ENCODE measurements at regions not wholly inside any gene's neighbourhood (a gene's known extent, or its start where the extent isn't known, plus 50 kb on each side); places are given as distances from the start of the nearest gene placed in this dataset.

DNA sequence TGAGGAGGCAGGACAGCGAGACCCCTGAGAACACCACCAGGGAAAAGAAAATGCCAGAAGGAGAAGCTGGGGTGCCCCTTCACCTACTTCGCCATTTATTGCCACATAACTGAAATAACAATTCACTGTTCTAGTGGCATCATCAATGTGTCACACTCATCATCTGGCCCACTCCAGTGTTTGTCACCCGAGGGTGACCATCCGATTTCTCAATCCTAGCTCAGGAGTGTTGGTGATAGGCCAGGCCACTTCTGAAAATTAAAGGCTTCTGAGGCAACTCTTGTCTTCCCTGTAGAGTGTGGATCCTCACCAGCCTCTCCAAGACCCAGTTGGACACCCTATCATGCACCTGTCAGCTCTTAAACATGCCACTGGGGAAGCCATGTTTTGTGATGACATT is 62.9 kb upstream of the BZW1 start:
- ChIA-PET POLR2A (interaction anchor here (0.5 kb wide), 1 partner anchor 41 kb away, joined by 3 read pairs; no protein-coding TSS in a partner anchor), CTCF (interaction anchor here (1.9 kb wide), 1 partner anchor 13 kb away, joined by 7 read pairs; no protein-coding TSS in a partner anchor)
- DNase-seq (ENCODE audit: low spot score): no peak
- Mint-ChIP-seq H3K27me3 (ENCODE audit: low read depth) (no peaks in the 10 kb centered on the region), H3K4me3 (no peak overlapping the region), H3K4me1 (no peaks in the 10 kb centered on the region), H3K9me3 (no peaks in the 10 kb centered on the region), H3K27ac (no peak overlapping the region), H3K36me3 (no peaks in the 10 kb centered on the region)
- ATAC-seq: no peak
- TF ChIP-seq, protein P1, sequence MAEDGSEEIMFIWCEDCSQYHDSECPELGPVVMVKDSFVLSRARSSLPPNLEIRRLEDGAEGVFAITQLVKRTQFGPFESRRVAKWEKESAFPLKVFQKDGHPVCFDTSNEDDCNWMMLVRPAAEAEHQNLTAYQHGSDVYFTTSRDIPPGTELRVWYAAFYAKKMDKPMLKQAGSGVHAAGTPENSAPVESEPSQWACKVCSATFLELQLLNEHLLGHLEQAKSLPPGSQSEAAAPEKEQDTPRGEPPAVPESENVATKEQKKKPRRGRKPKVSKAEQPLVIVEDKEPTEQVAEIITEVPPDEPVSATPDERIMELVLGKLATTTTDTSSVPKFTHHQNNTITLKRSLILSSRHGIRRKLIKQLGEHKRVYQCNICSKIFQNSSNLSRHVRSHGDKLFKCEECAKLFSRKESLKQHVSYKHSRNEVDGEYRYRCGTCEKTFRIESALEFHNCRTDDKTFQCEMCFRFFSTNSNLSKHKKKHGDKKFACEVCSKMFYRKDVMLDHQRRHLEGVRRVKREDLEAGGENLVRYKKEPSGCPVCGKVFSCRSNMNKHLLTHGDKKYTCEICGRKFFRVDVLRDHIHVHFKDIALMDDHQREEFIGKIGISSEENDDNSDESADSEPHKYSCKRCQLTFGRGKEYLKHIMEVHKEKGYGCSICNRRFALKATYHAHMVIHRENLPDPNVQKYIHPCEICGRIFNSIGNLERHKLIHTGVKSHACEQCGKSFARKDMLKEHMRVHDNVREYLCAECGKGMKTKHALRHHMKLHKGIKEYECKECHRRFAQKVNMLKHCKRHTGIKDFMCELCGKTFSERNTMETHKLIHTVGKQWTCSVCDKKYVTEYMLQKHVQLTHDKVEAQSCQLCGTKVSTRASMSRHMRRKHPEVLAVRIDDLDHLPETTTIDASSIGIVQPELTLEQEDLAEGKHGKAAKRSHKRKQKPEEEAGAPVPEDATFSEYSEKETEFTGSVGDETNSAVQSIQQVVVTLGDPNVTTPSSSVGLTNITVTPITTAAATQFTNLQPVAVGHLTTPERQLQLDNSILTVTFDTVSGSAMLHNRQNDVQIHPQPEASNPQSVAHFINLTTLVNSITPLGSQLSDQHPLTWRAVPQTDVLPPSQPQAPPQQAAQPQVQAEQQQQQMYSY (CRISPR knock-in tag; IDR thresholded peaks at IDR 0.05): no peak
- TF ChIP-seq ZNF671 (CRISPR knock-in tag; IDR thresholded peaks at IDR 0.05) (no peak), ZNF396 (CRISPR knock-in tag; IDR thresholded peaks at IDR 0.05; ENCODE audit: borderline replicate concordance) (no peak), SMAD4 (CRISPR knock-in tag; IDR thresholded peaks at IDR 0.05) (no peak), FOXP1 (CRISPR knock-in tag; IDR thresholded peaks at IDR 0.05; ENCODE audit: borderline replicate concordance) (no peak), FOXJ3 (CRISPR knock-in tag; IDR thresholded peaks at IDR 0.05; ENCODE audit: borderline replicate concordance) (no peak), RORB (CRISPR knock-in tag; IDR thresholded peaks at IDR 0.05) (no peak)
- TF ChIP-seq, protein P2, sequence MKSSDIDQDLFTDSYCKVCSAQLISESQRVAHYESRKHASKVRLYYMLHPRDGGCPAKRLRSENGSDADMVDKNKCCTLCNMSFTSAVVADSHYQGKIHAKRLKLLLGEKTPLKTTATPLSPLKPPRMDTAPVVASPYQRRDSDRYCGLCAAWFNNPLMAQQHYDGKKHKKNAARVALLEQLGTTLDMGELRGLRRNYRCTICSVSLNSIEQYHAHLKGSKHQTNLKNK (CRISPR knock-in tag; IDR thresholded peaks at IDR 0.05): no peak
- TF ChIP-seq, protein P3, sequence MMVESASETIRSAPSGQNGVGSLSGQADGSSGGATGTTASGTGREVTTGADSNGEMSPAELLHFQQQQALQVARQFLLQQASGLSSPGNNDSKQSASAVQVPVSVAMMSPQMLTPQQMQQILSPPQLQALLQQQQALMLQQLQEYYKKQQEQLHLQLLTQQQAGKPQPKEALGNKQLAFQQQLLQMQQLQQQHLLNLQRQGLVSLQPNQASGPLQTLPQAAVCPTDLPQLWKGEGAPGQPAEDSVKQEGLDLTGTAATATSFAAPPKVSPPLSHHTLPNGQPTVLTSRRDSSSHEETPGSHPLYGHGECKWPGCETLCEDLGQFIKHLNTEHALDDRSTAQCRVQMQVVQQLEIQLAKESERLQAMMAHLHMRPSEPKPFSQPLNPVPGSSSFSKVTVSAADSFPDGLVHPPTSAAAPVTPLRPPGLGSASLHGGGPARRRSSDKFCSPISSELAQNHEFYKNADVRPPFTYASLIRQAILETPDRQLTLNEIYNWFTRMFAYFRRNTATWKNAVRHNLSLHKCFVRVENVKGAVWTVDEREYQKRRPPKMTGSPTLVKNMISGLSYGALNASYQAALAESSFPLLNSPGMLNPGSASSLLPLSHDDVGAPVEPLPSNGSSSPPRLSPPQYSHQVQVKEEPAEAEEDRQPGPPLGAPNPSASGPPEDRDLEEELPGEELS (CRISPR knock-in tag; IDR thresholded peaks at IDR 0.05): no peak
- TF ChIP-seq, protein P4, sequence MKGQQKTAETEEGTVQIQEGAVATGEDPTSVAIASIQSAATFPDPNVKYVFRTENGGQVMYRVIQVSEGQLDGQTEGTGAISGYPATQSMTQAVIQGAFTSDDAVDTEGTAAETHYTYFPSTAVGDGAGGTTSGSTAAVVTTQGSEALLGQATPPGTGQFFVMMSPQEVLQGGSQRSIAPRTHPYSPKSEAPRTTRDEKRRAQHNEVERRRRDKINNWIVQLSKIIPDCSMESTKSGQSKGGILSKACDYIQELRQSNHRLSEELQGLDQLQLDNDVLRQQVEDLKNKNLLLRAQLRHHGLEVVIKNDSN (CRISPR knock-in tag; IDR thresholded peaks at IDR 0.05): no peak

DNA sequence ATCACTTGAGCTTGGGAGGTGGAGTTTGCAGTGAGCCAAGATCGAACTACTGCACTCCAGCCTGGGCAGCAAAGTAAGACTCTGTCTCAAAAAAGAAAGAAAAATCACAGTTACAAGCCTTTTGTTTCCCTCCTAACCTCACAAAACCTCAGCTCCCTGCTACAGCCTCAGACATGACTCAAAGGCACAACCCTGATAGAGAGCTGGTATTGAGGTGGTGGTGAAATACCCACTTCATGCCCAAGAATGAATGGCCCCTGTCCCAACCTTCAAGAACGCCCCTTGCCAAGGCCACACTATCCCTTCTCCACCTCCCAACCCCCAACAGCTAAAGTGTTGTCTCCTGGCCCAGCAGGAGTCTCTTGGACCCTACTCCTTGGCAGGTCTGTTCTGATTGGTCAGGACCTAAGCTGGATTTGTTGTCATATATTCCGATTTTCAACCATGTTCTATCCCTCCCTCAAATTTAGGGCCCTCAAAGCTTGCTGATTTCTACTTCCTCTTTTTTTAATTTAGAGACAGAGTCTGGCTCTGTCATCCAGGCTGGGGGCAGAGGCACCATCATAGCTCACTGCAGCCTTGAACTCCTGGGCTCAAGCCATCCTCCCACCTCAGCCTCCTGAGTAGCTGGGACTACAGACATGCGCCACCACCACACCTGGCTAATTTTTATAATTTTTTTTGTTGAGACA is 61.9 kb upstream of the BZW1 start:
- no peaks in the 10 kb centered on the region for H3K27me3 Mint-ChIP-seq (ENCODE audit: low read depth)
- no peak for TF ChIP-seq ATF1 (CRISPR knock-in tag; IDR thresholded peaks at IDR 0.05)
- no peak for TF ChIP-seq TP53 (CRISPR knock-in tag; IDR thresholded peaks at IDR 0.05)
- TF ChIP-seq, protein P5, sequence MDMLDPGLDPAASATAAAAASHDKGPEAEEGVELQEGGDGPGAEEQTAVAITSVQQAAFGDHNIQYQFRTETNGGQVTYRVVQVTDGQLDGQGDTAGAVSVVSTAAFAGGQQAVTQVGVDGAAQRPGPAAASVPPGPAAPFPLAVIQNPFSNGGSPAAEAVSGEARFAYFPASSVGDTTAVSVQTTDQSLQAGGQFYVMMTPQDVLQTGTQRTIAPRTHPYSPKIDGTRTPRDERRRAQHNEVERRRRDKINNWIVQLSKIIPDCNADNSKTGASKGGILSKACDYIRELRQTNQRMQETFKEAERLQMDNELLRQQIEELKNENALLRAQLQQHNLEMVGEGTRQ (CRISPR knock-in tag; IDR thresholded peaks at IDR 0.05): no peak
- no peak for TF ChIP-seq NFATC4 (CRISPR knock-in tag; IDR thresholded peaks at IDR 0.05)
- TF ChIP-seq, protein P3 (CRISPR knock-in tag; IDR thresholded peaks at IDR 0.05): no peak
- no peak for TF ChIP-seq KAT7 (CRISPR knock-in tag; IDR thresholded peaks at IDR 0.05; ENCODE audit: borderline replicate concordance)
- no peak for TF ChIP-seq JUN (CRISPR knock-in tag; IDR thresholded peaks at IDR 0.05)
- TF ChIP-seq, protein P6, sequence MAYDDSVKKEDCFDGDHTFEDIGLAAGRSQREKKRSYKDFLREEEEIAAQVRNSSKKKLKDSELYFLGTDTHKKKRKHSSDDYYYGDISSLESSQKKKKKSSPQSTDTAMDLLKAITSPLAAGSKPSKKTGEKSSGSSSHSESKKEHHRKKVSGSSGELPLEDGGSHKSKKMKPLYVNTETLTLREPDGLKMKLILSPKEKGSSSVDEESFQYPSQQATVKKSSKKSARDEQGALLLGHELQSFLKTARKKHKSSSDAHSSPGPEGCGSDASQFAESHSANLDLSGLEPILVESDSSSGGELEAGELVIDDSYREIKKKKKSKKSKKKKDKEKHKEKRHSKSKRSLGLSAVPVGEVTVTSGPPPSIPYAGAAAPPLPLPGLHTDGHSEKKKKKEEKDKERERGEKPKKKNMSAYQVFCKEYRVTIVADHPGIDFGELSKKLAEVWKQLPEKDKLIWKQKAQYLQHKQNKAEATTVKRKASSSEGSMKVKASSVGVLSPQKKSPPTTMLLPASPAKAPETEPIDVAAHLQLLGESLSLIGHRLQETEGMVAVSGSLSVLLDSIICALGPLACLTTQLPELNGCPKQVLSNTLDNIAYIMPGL (CRISPR knock-in tag; IDR thresholded peaks at IDR 0.05): no peak
- no peak for TF ChIP-seq RELA (CRISPR knock-in tag; IDR thresholded peaks at IDR 0.05; ENCODE audit: borderline replicate concordance)
- ChIA-PET CTCF (interaction anchor here (1.9 kb wide), 1 partner anchor 14 kb away, joined by 7 read pairs; no protein-coding TSS in a partner anchor), POLR2A (no interaction called here)
- H3K9me3 Mint-ChIP-seq: no peaks in the 10 kb centered on the region
- H3K36me3 Mint-ChIP-seq: no peaks in the 10 kb centered on the region
- H3K27ac Mint-ChIP-seq: no peak overlapping the region
- no peak overlapping the region for H3K4me3 Mint-ChIP-seq
- no peaks in the 10 kb centered on the region for H3K4me1 Mint-ChIP-seq
- ATAC-seq (no peak), DNase-seq (ENCODE audit: low spot score) (no peak)

All from WTC11 (cell line).